ENCODE measurements at regions not wholly inside any gene's neighbourhood (a gene's known extent, or its start where the extent isn't known, plus 50 kb on each side); places are given as distances from the start of the nearest gene placed in this dataset.

DNA sequence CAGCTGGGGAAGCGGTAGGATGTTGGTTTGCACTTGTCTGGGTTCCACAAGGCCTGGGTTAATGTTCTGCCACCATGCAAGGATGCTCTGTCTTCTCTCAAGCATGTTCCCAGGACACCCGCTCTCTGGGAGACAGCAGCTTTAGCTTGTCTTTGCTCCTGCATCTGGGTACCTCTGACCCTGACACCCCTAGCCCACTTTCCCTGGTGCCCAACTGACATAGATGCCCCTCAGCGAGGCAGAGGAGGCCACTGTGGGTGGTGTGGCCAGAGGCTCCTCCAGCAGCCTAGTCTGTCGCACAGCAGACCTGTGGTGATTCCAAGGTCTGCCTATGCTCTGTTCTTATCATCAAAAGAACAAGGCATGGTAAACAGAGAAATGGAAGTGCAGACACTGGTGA, 83.6 kb upstream of the ALDH1L1 start:
- H2AFZ ChIP-seq = no peak overlapping the region
- no peak overlapping the region for H3K4me2 ChIP-seq
- CTCF ChIA-PET = no interaction called here
- H3K4me3 ChIP-seq = no peak overlapping the region
- no peaks in the 10 kb centered on the region for H3K36me3 ChIP-seq (ENCODE audit: low read depth)
- H3K79me2 ChIP-seq (ENCODE audit: low read depth) = no peaks in the 10 kb centered on the region
- intact Hi-C loops (cut with micrococcal nuclease; ENCODE audit: unreplicated experiment) = loop anchor here (10.0 kb wide), 1 partner anchor 91 kb away; the partner anchor contains the start of gene KLF15
- H3K4me1 ChIP-seq (replicated peaks; ENCODE audit: insufficient read depth) = no peaks in the 10 kb centered on the region
- no peak overlapping the region for H3K27ac ChIP-seq
- no peaks in the 10 kb centered on the region; the same call in 1 of the 2 replicates for H3K27me3 ChIP-seq (ENCODE audit: insufficient read depth, low read depth)
- no peaks in the 10 kb centered on the region for H3F3A ChIP-seq (ENCODE audit: insufficient read depth, low read depth)
- TF ChIP-seq, protein P1, sequence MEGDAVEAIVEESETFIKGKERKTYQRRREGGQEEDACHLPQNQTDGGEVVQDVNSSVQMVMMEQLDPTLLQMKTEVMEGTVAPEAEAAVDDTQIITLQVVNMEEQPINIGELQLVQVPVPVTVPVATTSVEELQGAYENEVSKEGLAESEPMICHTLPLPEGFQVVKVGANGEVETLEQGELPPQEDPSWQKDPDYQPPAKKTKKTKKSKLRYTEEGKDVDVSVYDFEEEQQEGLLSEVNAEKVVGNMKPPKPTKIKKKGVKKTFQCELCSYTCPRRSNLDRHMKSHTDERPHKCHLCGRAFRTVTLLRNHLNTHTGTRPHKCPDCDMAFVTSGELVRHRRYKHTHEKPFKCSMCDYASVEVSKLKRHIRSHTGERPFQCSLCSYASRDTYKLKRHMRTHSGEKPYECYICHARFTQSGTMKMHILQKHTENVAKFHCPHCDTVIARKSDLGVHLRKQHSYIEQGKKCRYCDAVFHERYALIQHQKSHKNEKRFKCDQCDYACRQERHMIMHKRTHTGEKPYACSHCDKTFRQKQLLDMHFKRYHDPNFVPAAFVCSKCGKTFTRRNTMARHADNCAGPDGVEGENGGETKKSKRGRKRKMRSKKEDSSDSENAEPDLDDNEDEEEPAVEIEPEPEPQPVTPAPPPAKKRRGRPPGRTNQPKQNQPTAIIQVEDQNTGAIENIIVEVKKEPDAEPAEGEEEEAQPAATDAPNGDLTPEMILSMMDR (conservative IDR thresholded peaks at IDR 0.05) = no peak
- TF ChIP-seq EZH2 (IDR thresholded peaks at IDR 0.05; ENCODE audit: low read depth) = no peak
- no TSS peak for BruUV-seq (replicated peaks)
- no peaks in the 10 kb centered on the region for H3K9me2 ChIP-seq (ENCODE audit: insufficient read depth)
- DNase-seq = no peak
- H4K20me1 ChIP-seq (ENCODE audit: insufficient read depth) = no peaks in the 10 kb centered on the region
- POLR2A ChIA-PET (ENCODE audit: unreplicated experiment) = no interaction called here
- no peaks in the 10 kb centered on the region for H3K9me3 ChIP-seq (ENCODE audit: insufficient read depth, low read depth)

DNA sequence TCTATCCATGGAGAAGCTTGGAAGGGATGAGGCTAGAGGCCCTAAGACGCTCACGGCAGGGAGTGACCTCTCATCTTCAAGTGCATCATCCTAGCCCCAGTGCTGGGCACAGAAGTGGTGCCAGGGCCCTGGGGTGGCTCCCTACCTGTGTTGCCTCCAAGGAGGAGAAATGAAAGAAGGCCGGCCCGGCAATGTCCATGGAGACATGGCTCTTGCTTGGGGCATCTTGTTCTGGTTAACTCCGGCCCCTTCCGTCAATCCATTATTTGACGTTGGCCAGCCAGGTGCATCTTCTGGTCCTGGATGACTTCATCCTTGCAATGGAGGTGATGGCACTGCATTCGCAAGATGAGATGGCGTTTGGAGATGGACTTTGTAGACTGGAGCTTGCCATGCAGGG, 83.2 kb upstream of the ALDH1L1 start:
- intact Hi-C loops (cut with micrococcal nuclease; ENCODE audit: unreplicated experiment) = loop anchor here (10.0 kb wide), 1 partner anchor 91 kb away; the partner anchor contains the start of gene KLF15
- DNase-seq = no peak
- H3K4me1 ChIP-seq (replicated peaks; ENCODE audit: insufficient read depth) = no peaks in the 10 kb centered on the region
- no peaks in the 10 kb centered on the region for H3K9me3 ChIP-seq (ENCODE audit: insufficient read depth, low read depth)
- H2AFZ ChIP-seq = no peak overlapping the region
- H3K36me3 ChIP-seq (ENCODE audit: low read depth) = no peaks in the 10 kb centered on the region
- H3K9me2 ChIP-seq (ENCODE audit: insufficient read depth) = no peaks in the 10 kb centered on the region
- BruUV-seq (replicated peaks) = no TSS peak
- no peak overlapping the region for H3K27ac ChIP-seq
- no peak for TF ChIP-seq EZH2 (IDR thresholded peaks at IDR 0.05; ENCODE audit: low read depth)
- TF ChIP-seq, protein P1 (conservative IDR thresholded peaks at IDR 0.05) = no peak
- ChIA-PET CTCF (no interaction called here), POLR2A (ENCODE audit: unreplicated experiment) (no interaction called here)
- H3K4me3 ChIP-seq = no peak overlapping the region
- H4K20me1 ChIP-seq (ENCODE audit: insufficient read depth) = no peaks in the 10 kb centered on the region
- no peaks in the 10 kb centered on the region for H3K79me2 ChIP-seq (ENCODE audit: low read depth)
- H3K27me3 ChIP-seq (ENCODE audit: insufficient read depth, low read depth) = no peaks in the 10 kb centered on the region; the same call in 1 of the 2 replicates
- no peak overlapping the region for H3K4me2 ChIP-seq
- H3F3A ChIP-seq (ENCODE audit: insufficient read depth, low read depth) = no peaks in the 10 kb centered on the region

DNA sequence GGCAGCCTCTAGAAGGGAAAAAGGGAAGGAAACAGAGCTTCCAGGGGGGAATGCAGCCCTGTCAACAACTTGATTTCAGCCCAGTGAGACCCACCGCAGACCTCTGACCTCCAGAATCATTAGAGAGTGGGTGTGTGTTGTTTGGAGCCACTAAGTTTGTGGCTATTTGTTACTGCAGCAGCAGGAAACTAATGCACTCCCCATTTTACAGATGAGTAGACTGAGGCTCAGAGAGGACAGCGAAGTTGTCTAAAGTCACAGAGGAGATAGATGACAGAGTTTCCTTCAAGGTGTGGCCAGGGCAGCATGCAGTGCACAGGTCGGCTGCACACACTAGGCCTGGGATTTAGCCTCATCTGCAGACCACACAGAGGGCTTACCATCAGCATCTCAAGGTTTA, 81.8 kb upstream of the ALDH1L1 start:
- no TSS peak for BruUV-seq (replicated peaks)
- no peak overlapping the region for H3K4me3 ChIP-seq
- no peaks in the 10 kb centered on the region for H3F3A ChIP-seq (ENCODE audit: insufficient read depth, low read depth)
- TF ChIP-seq EZH2 (IDR thresholded peaks at IDR 0.05; ENCODE audit: low read depth) = no peak
- TF ChIP-seq, protein P1 (conservative IDR thresholded peaks at IDR 0.05) = no peak
- DNase-seq = no peak
- CTCF ChIA-PET = no interaction called here
- H3K9me3 ChIP-seq (ENCODE audit: insufficient read depth, low read depth) = no peaks in the 10 kb centered on the region
- no peaks in the 10 kb centered on the region for H3K9me2 ChIP-seq (ENCODE audit: insufficient read depth)
- no peaks in the 10 kb centered on the region; the same call in 1 of the 2 replicates for H3K27me3 ChIP-seq (ENCODE audit: insufficient read depth, low read depth)
- H3K4me2 ChIP-seq = no peak overlapping the region
- H3K79me2 ChIP-seq (ENCODE audit: low read depth) = no peaks in the 10 kb centered on the region
- intact Hi-C loops (cut with micrococcal nuclease; ENCODE audit: unreplicated experiment) = loop anchor here (10.0 kb wide), 1 partner anchor 93 kb away; the partner anchor contains the start of gene KLF15
- no peak overlapping the region for H3K27ac ChIP-seq
- H3K4me1 ChIP-seq (replicated peaks; ENCODE audit: insufficient read depth) = no peaks in the 10 kb centered on the region
- no peak overlapping the region for H2AFZ ChIP-seq
- POLR2A ChIA-PET (ENCODE audit: unreplicated experiment) = no interaction called here
- H3K36me3 ChIP-seq (ENCODE audit: low read depth) = no peaks in the 10 kb centered on the region
- H4K20me1 ChIP-seq (ENCODE audit: insufficient read depth) = no peaks in the 10 kb centered on the region

Data from PC-9 (cell line).